GM18868 (cell line): ENCODE measurements at regions not wholly inside any gene's neighbourhood (a gene's known extent, or its start where the extent isn't known, plus 50 kb on each side); places are given as distances from the start of the nearest gene placed in this dataset.

ENCODE experiments used
- ATAC-seq: cut with Tn5 transposase; IDR thresholded peaks from one replicate; pipeline ENCODE4 v1.9.1; 2021; ENCODE audit warnings: mild to moderate bottlenecking, moderate library complexity; ENCODE audit not compliant: unreplicated experiment

GRCh38 chr13:44299152-44299943, 74.3 kb upstream of the SERP2 start:
- ATAC-seq, result no peak

GRCh38 chr13:44300895-44301638, 72.6 kb upstream of the SERP2 start:
- ATAC-seq, result peak; percentile 81

DNA sequence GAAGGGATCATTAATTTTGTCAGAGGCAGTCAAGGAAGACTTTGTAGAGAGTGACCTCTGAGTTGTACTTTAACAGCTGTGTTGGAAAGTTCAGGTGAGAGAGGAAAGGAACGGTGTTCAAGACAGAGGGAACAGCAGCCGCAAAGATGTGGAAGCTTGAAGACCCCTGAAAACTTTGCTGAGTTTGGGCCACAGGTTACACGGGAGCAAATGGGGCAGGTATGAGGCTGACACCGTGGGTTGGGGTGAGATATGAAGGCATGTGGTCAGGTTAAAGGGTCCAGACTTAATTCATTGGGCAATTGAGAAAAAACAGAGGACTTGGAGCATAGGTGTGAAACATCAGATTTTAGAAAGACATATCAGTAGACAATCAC, 72.0 kb upstream of the SERP2 start:
- ATAC-seq, result no peak

- ATAC-seq, result no peak
Measured at GRCh38 chr13:44302233-44302632, 71.4 kb upstream of the SERP2 start.

GRCh38 chr13:44302940-44303575, 70.6 kb upstream of the SERP2 start:
- no peak for ATAC-seq

DNA sequence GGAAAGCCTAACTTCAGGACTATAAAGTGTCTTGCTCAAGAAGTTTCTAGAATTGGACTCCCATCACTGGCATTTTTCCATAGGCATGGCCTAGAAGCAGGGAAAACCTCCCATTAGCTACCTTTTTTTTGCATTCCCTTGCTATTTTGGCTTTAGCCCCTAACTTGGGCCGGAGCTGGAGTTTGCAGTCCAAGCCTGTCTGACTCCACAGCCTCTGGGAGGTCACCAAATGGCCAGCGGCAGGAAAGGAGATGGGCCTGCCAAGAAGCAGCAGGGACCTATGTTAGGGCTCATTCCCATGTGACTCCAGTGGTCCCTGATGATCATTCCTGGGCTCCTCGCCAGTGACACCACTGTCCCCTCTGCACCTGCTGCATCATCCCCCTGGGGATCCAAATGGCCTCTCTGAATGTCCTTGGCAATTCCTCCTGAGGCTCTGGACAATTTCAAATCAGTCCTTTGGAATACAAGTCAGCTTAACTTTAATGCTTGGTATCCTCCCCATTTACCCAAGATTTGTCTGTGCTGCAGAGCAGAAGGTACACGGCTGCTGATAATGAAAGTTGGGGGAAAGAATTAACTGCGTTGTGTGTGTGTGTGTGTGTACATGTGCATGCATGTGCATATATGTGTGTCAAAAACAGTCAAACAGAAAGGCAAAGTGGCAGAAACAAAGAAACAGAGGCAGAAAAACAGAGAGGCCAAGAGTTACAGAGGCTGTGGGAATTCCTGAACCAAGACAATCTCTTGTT, 69.8 kb upstream of the SERP2 start:
- peak; percentile 22 for ATAC-seq

DNA sequence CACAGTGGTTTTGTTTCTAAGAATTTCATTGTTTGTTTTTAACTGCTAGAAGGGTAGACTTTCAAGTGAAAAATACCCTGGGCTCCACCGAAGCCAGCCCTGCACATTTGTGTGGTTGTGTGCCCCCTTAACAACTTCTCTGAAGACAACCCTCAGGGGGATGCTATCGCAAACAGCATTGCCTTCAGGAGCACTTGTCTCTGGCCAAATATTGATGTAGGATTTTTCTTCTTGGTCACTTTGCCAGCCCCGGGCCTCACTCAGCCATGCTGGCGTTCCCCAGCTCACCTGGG, 69.2 kb upstream of the SERP2 start:
- ATAC-seq, result peak; percentile 32

- no peak for ATAC-seq
Measured at GRCh38 chr13:44305286-44305685, 68.3 kb upstream of the SERP2 start.

- no peak for ATAC-seq
Measured at GRCh38 chr13:44305917-44306370, 67.7 kb upstream of the SERP2 start.

GRCh38 chr13:44306371-44307192, 67.0 kb upstream of the SERP2 start:
- ATAC-seq, result no peak

GRCh38 chr13:44307255-44307654, 66.4 kb upstream of the SERP2 start:
- no peak for ATAC-seq

DNA sequence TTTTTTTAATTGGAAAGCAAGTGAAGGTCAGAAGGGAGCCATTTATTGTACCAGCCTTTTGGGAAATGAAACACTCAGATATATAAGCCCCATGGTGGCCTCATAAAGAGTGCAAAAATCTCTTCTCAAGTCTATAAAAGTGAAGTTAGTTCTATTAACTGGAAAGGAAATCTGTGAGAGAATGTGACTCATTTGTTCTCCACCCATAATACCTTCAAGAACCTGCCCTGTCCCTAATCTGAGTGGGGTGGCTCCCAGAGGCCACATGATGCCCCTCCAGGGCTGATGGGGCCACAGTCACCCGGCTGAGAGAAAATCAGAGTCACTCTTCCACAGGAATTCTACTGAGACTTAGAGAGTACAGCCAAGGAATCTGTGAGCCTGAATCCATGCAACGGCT, 65.8 kb upstream of the SERP2 start:
- ATAC-seq, result no peak

DNA sequence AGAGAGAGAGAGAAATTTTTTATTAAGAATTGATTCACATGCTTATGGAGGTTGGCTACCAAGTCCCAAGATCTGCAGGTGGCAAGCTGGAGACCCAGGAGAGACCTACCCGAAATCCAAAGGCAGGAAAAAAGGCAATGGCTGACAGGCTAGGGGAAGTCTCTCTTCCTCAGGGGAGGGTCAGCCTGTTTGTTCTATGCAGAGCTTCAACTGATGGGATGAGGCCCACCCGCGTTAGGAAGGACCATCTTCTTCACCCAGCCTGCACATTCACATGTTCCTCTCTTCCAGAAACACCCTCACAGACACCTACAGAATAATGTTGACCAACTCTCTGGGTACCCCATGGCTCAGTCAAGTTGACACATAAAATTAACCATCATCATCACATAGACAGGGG, 65.3 kb upstream of the SERP2 start:
- no peak for ATAC-seq

DNA sequence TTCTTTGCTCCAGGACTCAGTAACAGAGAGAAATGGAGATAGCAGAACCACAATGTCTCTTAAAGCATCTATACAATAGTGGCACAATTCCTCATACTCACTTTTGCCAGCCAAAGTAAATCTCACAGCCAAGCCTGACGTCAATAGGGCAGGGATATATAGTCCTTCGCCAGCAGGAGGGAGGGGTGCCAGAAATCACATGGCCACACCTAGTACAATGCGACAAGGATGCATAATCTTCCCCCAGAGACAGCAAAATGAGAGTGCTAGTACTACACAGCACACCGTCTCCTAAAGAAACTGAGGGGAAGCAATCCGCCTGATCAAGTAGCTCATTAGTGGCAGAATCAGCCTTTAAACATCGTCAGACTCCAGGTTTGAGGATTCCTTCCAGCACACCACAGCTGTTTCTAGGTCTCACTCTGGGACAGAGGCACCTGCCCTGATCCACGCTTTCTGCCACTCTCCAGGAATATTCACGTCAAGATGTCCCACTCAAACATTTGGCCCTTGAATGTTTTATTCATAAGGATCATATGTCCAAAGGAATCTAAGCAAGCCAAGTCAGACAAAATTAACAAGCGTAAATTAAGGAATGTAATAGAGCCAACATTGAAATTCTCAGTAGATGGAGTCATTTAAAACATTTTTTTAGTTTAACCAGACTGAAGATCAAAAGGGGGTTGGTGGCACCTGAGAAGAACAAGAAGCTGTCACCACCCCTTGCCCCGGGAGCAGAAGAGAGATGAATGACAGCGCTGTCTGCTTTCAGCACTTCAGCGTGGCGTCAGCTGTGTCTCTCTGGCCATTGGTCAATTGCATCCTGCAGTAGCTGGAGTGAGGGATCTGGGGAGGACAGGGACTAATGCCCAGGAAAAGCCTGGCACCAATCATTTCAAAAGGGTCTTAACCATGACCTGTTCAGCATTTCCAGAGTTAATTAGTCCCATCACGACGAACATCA, 63.5 kb upstream of the SERP2 start:
- no peak for ATAC-seq

GRCh38 chr13:44311011-44311780, 62.4 kb upstream of the SERP2 start:
- ATAC-seq, result no peak

DNA sequence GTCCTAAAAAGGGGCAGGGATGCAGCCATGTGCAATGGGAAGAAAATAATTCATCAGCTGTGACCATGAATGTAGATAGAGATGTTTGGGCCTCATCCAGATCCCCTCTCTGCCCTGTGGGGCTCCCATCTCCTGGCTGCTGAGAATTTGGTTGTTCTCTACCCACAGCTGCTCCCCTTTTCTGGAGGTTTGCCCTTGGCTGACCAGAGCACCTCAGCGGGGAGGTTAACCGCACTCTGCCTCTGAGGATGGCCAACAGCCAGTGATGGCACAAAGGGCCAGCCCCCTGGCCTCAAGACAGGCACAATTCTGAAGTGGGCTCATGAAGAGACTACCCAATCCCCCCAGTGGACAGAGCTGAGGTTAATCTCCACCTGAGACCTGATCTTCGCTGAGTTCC, 61.5 kb upstream of the SERP2 start:
- ATAC-seq, result no peak

DNA sequence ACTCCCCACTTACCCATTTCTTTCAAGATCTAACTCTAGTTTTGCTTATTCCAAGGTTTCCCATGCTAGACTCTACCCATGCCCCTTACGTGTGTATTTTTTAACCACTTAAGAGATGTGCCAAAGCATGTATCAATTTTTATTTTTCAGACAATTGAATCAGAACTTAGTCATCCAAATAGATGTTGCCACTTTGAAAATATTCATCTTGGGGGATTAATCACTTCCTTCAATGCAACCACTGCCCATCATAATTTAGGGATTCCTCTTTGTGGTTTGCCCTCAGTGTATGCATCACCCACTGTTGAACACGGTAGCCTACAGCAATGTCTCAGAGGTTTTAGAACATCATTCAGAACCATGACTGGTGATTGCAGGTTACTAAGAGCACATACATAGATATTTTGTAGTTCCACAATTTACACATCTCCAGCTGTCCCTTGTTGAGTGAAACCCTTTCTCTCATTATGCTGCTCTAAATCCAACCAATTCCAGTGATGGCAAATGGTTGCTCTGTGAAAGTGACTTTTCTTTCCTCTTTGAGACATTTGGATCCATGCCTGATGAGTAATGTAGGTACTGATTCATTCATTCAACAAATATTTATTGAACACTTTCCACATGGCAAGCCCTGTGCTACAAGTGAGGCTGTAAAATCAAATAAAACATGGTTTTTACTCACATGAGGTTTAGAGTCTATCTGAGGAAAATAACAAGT, 60.6 kb upstream of the SERP2 start:
- ATAC-seq, result no peak

DNA sequence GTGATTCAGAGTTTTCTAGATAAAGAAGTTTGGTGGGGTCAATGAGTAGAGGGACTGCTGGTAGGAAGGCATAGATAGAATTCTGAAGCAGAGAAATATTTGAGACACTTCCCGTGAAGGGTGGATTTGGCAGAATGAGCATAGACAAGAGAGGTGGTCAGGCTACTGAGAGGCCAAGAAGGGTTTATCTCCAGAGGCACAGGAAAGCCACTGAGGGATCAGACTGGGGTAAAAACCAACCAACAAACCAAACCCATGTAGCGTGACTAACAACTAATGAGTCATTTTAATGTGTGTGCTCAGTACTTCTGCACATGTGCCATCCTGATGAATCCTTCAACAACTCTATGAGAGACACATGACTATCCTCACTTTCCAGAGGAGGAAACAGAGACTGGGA, 60.0 kb upstream of the SERP2 start:
- ATAC-seq, result peak; percentile 61
